ENCODE measurements at regions not wholly inside any gene's neighbourhood (a gene's known extent, or its start where the extent isn't known, plus 50 kb on each side); places are given as distances from the start of the nearest gene placed in this dataset.

DNA sequence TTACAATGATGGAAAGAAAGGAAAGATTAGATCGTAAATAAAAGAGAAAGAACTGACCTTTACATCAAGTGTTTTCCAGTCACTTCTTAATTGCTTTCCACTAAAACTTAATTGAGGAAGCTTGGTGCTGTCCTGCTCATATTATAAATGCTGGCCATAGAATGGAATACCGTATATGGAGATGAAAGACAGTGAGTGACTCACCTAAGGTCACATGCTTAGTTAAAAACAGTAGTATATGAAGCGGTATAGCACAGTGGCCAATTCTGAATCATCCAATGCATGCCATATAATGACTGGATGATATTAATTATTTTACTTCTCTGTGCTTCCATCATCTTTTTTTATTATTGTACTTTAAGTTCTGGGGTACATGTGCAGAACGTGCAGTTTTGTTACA is 482.4 kb upstream of the SGCD start:
- no peaks in the 10 kb centered on the region for H3K36me3 Mint-ChIP-seq (ENCODE audit: unreplicated experiment)
- no peak for DNase-seq

DNA sequence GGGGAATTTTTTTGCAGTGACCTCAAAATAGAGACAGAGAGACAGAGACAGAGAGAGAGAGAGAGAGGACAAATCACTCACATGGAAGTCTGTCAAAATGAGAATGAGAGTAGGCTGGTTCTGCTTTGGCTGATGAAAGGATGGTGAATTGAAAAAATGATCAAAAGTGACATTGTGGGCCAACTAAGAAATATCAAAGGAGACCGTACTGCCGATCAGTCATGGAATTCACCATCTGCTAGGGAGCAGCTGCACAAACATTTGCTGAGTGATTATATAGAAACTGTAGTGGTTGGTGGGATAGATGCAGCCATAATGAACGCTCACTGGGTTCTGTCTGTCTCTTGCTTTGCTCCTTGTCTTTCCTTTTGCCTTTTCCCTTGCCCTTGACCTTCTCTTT is 476.6 kb upstream of the SGCD start:
- TF ChIP-seq, protein P1, sequence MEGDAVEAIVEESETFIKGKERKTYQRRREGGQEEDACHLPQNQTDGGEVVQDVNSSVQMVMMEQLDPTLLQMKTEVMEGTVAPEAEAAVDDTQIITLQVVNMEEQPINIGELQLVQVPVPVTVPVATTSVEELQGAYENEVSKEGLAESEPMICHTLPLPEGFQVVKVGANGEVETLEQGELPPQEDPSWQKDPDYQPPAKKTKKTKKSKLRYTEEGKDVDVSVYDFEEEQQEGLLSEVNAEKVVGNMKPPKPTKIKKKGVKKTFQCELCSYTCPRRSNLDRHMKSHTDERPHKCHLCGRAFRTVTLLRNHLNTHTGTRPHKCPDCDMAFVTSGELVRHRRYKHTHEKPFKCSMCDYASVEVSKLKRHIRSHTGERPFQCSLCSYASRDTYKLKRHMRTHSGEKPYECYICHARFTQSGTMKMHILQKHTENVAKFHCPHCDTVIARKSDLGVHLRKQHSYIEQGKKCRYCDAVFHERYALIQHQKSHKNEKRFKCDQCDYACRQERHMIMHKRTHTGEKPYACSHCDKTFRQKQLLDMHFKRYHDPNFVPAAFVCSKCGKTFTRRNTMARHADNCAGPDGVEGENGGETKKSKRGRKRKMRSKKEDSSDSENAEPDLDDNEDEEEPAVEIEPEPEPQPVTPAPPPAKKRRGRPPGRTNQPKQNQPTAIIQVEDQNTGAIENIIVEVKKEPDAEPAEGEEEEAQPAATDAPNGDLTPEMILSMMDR (IDR thresholded peaks at IDR 0.05; ENCODE audit: partially characterized antibody, unreplicated experiment): no peak
- peak overlapping the region; percentile 39 for H3K27ac Mint-ChIP-seq (ENCODE audit: unreplicated experiment)
- H3K36me3 Mint-ChIP-seq (ENCODE audit: unreplicated experiment): no peaks in the 10 kb centered on the region
- no peaks in the 10 kb centered on the region for H3K9me3 Mint-ChIP-seq (ENCODE audit: unreplicated experiment)
- no peaks in the 10 kb centered on the region for H3K27me3 Mint-ChIP-seq (ENCODE audit: unreplicated experiment)
- peaks cover 10% of the 10 kb centered on the region for H3K4me1 Mint-ChIP-seq (ENCODE audit: low read depth, unreplicated experiment)
- no peak overlapping the region for H3K4me3 Mint-ChIP-seq (ENCODE audit: unreplicated experiment)
- no peak for DNase-seq

More for the DNA sequence above, 482.4 kb upstream of the SGCD start:
- H3K4me3 Mint-ChIP-seq (ENCODE audit: unreplicated experiment): no peak overlapping the region
- no peaks in the 10 kb centered on the region for H3K9me3 Mint-ChIP-seq (ENCODE audit: unreplicated experiment)
- no peak overlapping the region for H3K27ac Mint-ChIP-seq (ENCODE audit: unreplicated experiment)
- no peaks in the 10 kb centered on the region for H3K4me1 Mint-ChIP-seq (ENCODE audit: low read depth, unreplicated experiment)
- TF ChIP-seq, protein P1 (IDR thresholded peaks at IDR 0.05; ENCODE audit: partially characterized antibody, unreplicated experiment): no peak
- H3K27me3 Mint-ChIP-seq (ENCODE audit: unreplicated experiment): no peaks in the 10 kb centered on the region

DNA sequence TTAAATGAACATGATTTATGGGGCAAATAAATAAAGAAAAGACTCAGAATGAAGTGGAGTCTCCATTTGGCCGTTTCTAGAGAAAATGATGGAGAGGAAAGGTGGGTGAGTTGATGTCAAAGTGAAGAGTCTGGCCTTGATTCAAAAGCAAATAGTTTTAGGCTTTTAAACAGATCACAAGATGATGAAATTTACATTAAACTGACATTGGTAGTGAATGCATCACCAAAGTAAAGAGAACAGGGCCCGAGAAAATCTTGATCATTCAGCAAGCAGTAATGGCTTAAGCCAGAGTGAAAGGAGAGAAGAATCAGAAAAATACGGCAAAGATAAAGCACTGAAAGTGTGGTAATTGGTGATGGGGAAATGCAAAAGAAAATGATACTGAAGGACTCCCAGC is 460.0 kb upstream of the SGCD start:
- no peak overlapping the region for H3K27ac Mint-ChIP-seq (ENCODE audit: unreplicated experiment)
- no peaks in the 10 kb centered on the region for H3K9me3 Mint-ChIP-seq (ENCODE audit: unreplicated experiment)
- no peaks in the 10 kb centered on the region for H3K4me1 Mint-ChIP-seq (ENCODE audit: low read depth, unreplicated experiment)
- H3K36me3 Mint-ChIP-seq (ENCODE audit: unreplicated experiment): no peaks in the 10 kb centered on the region
- no peak overlapping the region for H3K4me3 Mint-ChIP-seq (ENCODE audit: unreplicated experiment)
- H3K27me3 Mint-ChIP-seq (ENCODE audit: unreplicated experiment): peaks cover 1% of the 10 kb centered on the region
- no peak for DNase-seq
- TF ChIP-seq, protein P1 (IDR thresholded peaks at IDR 0.05; ENCODE audit: partially characterized antibody, unreplicated experiment): no peak

DNA sequence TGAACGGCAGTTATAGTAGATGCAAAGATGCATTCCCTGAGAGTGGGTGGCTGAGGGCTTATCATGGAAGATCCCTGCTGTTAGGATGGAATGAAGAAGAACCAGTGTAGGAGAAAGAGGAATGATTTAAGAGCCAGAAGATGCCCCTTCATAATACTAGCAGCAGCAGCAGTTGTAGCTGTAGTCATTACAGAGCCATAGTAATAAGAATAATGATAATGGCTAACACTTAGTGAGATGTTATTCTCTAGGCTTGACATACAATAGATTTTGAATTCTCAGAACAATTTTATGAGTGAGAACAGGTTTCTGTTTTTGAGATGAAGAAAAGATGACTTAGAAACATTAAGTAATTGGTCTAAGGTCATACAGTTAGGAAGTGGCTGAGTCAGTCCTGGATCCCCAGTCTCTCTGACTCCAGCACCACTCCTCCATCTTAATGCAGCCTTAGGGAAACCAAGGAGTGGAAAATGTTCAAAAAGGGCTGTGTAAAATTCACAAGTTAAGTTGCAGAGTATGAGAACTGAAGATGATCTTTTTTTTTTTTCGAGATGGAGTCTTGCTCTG is 459.4 kb upstream of the SGCD start:
- no peaks in the 10 kb centered on the region for H3K4me1 Mint-ChIP-seq (ENCODE audit: low read depth, unreplicated experiment)
- TF ChIP-seq, protein P1 (IDR thresholded peaks at IDR 0.05; ENCODE audit: partially characterized antibody, unreplicated experiment): no peak
- no peaks in the 10 kb centered on the region for H3K36me3 Mint-ChIP-seq (ENCODE audit: unreplicated experiment)
- H3K9me3 Mint-ChIP-seq (ENCODE audit: unreplicated experiment): no peaks in the 10 kb centered on the region
- H3K27me3 Mint-ChIP-seq (ENCODE audit: unreplicated experiment): peaks cover 1% of the 10 kb centered on the region
- DNase-seq: no peak
- H3K4me3 Mint-ChIP-seq (ENCODE audit: unreplicated experiment): no peak overlapping the region
- no peak overlapping the region for H3K27ac Mint-ChIP-seq (ENCODE audit: unreplicated experiment)

DNA sequence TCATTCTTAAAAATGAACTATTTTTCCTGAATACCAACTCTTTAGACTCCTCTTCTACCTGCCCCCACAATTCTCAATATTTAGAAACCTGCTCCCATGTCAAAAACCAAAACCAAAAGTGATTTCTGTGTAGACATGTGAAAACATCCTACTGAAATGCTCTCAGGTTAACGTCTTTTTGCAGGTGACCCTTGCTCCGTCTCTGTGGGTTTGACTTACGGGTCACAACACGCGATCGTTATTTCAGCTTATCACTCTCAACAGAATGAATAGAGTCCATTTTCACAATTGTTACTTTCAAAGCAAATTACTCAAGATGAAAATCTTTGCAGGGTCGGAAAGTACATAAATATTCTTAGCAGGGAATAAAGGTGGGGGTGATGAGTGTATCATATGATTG is 456.3 kb upstream of the SGCD start:
- no peak overlapping the region for H3K27ac Mint-ChIP-seq (ENCODE audit: unreplicated experiment)
- TF ChIP-seq, protein P1 (IDR thresholded peaks at IDR 0.05; ENCODE audit: partially characterized antibody, unreplicated experiment): no peak
- H3K27me3 Mint-ChIP-seq (ENCODE audit: unreplicated experiment): no peaks in the 10 kb centered on the region
- no peaks in the 10 kb centered on the region for H3K36me3 Mint-ChIP-seq (ENCODE audit: unreplicated experiment)
- DNase-seq: no peak
- H3K4me1 Mint-ChIP-seq (ENCODE audit: low read depth, unreplicated experiment): no peaks in the 10 kb centered on the region
- H3K9me3 Mint-ChIP-seq (ENCODE audit: unreplicated experiment): no peaks in the 10 kb centered on the region
- H3K4me3 Mint-ChIP-seq (ENCODE audit: unreplicated experiment): no peak overlapping the region
